AG04450 (cell line): ENCODE measurements at regions not wholly inside any gene's neighbourhood (a gene's known extent, or its start where the extent isn't known, plus 50 kb on each side); places are given as distances from the start of the nearest gene placed in this dataset.

Experiments used
- CTCF ChIA-PET: fragments of 300-600, 350-600 bp; formaldehyde crosslinking; extraction: SDS; loops from one replicate; lab custom pipeline; 2022; ENCODE audit warnings: antibody characterized with exemption, inconsistent platforms; lab: Charles Lee
- POLR2A ChIA-PET: fragments of 350-600 bp; formaldehyde crosslinking; extraction: SDS; loops from one replicate; lab custom pipeline; 2021; ENCODE audit warnings: antibody characterized with exemption, inconsistent platforms; lab: Yijun Ruan, JAX
- DNase-seq: peaks from one replicate; pipeline ENCODE4 v3.0.0-alpha.2; 2011; ENCODE audit warnings: low read depth, low spot score
- H3K27ac ChIP-seq: one replicate; pipeline ENCODE4 v1.5.1; 2012; ENCODE audit warnings: low read depth, low read length, control low read depth
- H3K27me3 ChIP-seq: one replicate; pipeline ENCODE4 v1.6.0; 2012; ENCODE audit warnings: low read length; ENCODE audit not compliant: control insufficient read depth, insufficient read depth
- H3K4me3 ChIP-seq: 2 replicates; pipeline ENCODE4 v1.5.1; 2011; ENCODE audit warnings: mild to moderate bottlenecking, low read depth, low read length, control low read depth
- H3K9me3 ChIP-seq: 2 replicates; pipeline ENCODE4 v1.5.1; 2012; ENCODE audit warnings: low read length; ENCODE audit not compliant: control insufficient read depth, insufficient read depth
- CTCF ChIP-seq: IDR thresholded peaks from 2 replicates; pipeline ENCODE4 v1.5.1; 2011; ENCODE audit warnings: low read depth, low read length, control low read depth, inconsistent platforms

- no peaks in the 10 kb centered on the region for H3K27me3 ChIP-seq
- POLR2A ChIA-PET, result no interaction called here
- no peaks in the 10 kb centered on the region for H3K9me3 ChIP-seq
- H3K27ac ChIP-seq, result no peak overlapping the region
- no peak for DNase-seq
- no peak overlapping the region for H3K4me3 ChIP-seq
- CTCF ChIA-PET, result no interaction called here
- TF ChIP-seq CTCF, result no peak
Measured at GRCh38 chr1:199843861-199844260, 183.6 kb upstream of the NR5A2 start.

GRCh38 chr1:199847021-199847420 lies 180.5 kb upstream of the NR5A2 start:
- ChIA-PET CTCF (interaction anchor here (0.7 kb wide), 1 partner anchor 243 kb away, joined by 5 read pairs; no protein-coding TSS in a partner anchor), POLR2A (no interaction called here)
- TF ChIP-seq CTCF, result no peak
- no peaks in the 10 kb centered on the region for H3K27me3 ChIP-seq
- no peaks in the 10 kb centered on the region for H3K9me3 ChIP-seq
- H3K4me3 ChIP-seq, result no peak overlapping the region
- no peak overlapping the region for H3K27ac ChIP-seq
- no peak for DNase-seq

- no peak overlapping the region for H3K4me3 ChIP-seq
- CTCF ChIA-PET, result no interaction called here
- no peak overlapping the region for H3K27ac ChIP-seq
- H3K9me3 ChIP-seq, result no peaks in the 10 kb centered on the region
- POLR2A ChIA-PET, result no interaction called here
- no peak for TF ChIP-seq CTCF
- DNase-seq, result no peak
- H3K27me3 ChIP-seq, result no peaks in the 10 kb centered on the region
Measured at GRCh38 chr1:199851439-199852140, 175.9 kb upstream of the NR5A2 start.

GRCh38 chr1:199854686-199855321 lies 172.7 kb upstream of the NR5A2 start:
- no peak for DNase-seq
- TF ChIP-seq CTCF, result no peak
- Histone ChIP-seq H3K27me3 (no peaks in the 10 kb centered on the region), H3K9me3 (no peaks in the 10 kb centered on the region), H3K27ac (peak overlapping the region; percentile 11), H3K4me3 (no peak overlapping the region)
- ChIA-PET CTCF (no interaction called here), POLR2A (no interaction called here)

GRCh38 chr1:199855580-199855979 lies 171.9 kb upstream of the NR5A2 start:
- H3K4me3 ChIP-seq, result no peak overlapping the region
- peak; percentile 4 for DNase-seq
- no peaks in the 10 kb centered on the region for H3K27me3 ChIP-seq
- TF ChIP-seq CTCF, result no peak
- POLR2A ChIA-PET, result no interaction called here
- CTCF ChIA-PET, result no interaction called here
- H3K9me3 ChIP-seq, result no peaks in the 10 kb centered on the region
- H3K27ac ChIP-seq, result no peak overlapping the region
